ENCODE measurements at regions not wholly inside any gene's neighbourhood (a gene's known extent, or its start where the extent isn't known, plus 50 kb on each side); places are given as distances from the start of the nearest gene placed in this dataset.

DNA sequence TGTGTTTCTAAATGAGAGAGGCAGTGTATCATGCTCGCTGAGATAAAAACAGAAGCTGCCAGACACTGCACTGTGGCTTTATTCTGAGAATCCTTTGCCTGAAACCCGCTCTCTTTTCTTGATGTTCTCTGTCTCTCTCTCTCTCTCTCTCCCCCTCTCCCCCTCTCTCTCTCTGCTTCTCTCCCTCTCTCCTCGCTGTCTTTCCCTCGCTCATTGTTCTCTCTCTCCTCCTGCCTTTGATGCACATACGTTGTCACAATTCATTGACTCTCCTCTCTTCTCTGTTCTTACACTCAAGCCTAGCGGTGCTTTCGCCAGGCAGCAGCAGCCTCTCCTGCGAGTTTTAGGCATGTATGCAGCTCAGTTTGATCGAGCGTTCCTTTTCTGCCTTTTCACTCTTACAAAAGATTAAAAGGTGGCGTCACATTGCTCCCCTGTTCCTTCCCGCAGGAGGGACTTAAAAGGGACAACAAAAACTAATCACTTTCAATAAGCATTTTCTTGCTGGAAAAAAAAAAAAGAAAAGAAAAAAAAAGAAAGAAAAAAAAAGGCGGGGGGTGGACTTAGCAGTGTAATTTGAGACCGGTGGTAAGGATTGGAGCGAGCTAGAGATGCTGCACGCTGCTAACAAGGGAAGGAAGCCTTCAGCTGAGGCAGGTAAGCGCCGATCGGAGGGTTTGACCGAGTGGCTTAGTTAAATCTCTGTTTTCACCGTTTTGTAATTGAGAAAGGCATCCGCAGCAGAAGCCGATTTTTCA, 717.9 kb upstream of the WWC1 start:
- no peaks in the 10 kb centered on the region for H3K36me3 ChIP-seq (replicated peaks in 1 of 2; ENCODE audit: insufficient read depth in 1 of 2, low read depth in 2 of 2)
- H3K4me3 ChIP-seq = peak overlapping the region in 1 of 2 donors; percentile 15
- 1% methylated on average over 23 of the region's 23 CpGs for WGBS, 2 donors
- peak in 2 of 4 donors; percentile 30 to 31 for DNase-seq
- H3K27ac ChIP-seq = no peak overlapping the region
- no peaks in the 10 kb centered on the region for H3K9me3 ChIP-seq
- peaks cover 0 to 20% of the 10 kb centered on the region in 2 donors for H3K27me3 ChIP-seq
- intact Hi-C loops (cut with DNase I) = no loop called here
- peaks cover 12% of the 10 kb centered on the region for H3K4me1 ChIP-seq
- peak; percentile 56 for ATAC-seq
- TF ChIP-seq, protein P1, sequence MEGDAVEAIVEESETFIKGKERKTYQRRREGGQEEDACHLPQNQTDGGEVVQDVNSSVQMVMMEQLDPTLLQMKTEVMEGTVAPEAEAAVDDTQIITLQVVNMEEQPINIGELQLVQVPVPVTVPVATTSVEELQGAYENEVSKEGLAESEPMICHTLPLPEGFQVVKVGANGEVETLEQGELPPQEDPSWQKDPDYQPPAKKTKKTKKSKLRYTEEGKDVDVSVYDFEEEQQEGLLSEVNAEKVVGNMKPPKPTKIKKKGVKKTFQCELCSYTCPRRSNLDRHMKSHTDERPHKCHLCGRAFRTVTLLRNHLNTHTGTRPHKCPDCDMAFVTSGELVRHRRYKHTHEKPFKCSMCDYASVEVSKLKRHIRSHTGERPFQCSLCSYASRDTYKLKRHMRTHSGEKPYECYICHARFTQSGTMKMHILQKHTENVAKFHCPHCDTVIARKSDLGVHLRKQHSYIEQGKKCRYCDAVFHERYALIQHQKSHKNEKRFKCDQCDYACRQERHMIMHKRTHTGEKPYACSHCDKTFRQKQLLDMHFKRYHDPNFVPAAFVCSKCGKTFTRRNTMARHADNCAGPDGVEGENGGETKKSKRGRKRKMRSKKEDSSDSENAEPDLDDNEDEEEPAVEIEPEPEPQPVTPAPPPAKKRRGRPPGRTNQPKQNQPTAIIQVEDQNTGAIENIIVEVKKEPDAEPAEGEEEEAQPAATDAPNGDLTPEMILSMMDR (IDR thresholded peaks at IDR 0.05) = no peak

DNA sequence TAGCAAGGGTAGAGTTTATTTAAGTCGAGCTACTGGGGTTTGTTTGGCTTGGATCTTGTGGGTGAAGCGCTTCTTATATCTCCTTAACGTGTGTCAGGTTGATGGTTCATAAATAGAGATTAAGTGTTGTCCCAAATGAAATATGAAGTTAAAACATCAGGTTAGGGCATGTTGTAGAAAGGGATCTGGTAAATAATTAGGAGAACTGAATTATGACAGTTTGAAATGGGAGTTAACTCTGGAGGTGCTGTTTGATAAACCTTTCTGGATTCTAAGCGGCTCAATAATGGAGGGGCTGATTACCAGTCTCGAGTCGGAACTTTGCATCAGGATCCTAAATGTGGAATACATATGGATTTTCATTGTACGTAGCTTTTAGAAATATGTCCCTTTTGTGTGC, 717.0 kb upstream of the WWC1 start:
- intact Hi-C loops (cut with DNase I) = no loop called here
- 14 to 24% methylated on average over 7 of the region's 7 CpGs for WGBS, 2 donors
- TF ChIP-seq, protein P1 (IDR thresholded peaks at IDR 0.05) = no peak
- no peak for TF ChIP-seq POLR2A (IDR thresholded peaks at IDR 0.05)
- no peak for ATAC-seq
- no peak for DNase-seq
- H3K9me3 ChIP-seq = no peaks in the 10 kb centered on the region
- H3K36me3 ChIP-seq (replicated peaks in 1 of 2; ENCODE audit: insufficient read depth in 1 of 2, low read depth in 2 of 2) = no peaks in the 10 kb centered on the region
- H3K27ac ChIP-seq = no peak overlapping the region
- peaks cover 0 to 20% of the 10 kb centered on the region in 2 donors for H3K27me3 ChIP-seq
- peaks cover 12% of the 10 kb centered on the region for H3K4me1 ChIP-seq
- H3K4me3 ChIP-seq = no peak overlapping the region

DNA sequence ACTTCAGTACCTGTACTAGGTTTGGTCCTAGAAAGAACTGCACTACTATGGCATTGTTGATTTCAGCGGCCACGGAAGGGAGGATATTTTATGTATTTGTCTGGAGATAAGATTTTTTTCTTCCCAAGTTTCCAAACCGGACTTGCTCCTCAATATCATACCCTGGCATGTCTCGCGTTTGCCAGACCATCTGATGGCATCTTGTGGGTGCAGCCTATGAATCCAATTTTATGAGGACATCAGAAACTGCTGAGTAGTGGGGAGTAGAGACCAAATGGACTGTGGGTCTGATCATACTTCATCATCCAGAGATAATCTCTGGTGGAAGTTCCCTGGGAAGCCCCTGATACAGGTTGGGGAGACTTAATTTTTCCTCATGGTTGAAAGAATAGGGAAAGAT, 716.1 kb upstream of the WWC1 start:
- Histone ChIP-seq H3K36me3 (replicated peaks in 1 of 2; ENCODE audit: insufficient read depth in 1 of 2, low read depth in 2 of 2) (no peaks in the 10 kb centered on the region), H3K27ac (no peak overlapping the region), H3K4me3 (no peak overlapping the region), H3K9me3 (no peaks in the 10 kb centered on the region), H3K27me3 (peaks cover 0 to 20% of the 10 kb centered on the region in 2 donors), H3K4me1 (peaks cover 12% of the 10 kb centered on the region)
- DNase-seq = no peak
- WGBS, 2 donors = 55 to 63% methylated on average over 5 of the region's 5 CpGs
- ATAC-seq = no peak
- no peak for TF ChIP-seq POLR2A (IDR thresholded peaks at IDR 0.05)
- TF ChIP-seq, protein P1 (IDR thresholded peaks at IDR 0.05) = no peak
- intact Hi-C loops (cut with DNase I) = no loop called here

DNA sequence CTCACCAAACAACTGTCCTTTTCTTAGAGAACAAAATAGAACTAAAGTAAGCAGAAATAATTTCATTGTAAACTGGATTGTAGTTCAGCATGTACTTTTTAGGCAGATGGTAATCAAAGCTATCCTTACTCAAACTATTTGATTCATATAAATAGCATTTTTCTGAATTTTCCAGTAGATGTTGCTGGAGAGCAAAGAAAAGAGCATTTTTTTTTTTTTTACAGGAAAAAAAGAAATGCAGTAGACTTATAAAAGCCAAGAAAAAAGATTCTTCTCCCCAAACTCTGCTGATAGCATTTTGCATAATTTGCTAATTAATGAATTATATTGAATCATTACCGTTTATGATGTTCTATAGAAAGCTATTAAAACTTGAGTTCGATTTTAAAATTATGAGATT, 715.3 kb upstream of the WWC1 start:
- no peak overlapping the region for H3K27ac ChIP-seq

More for the DNA sequence above, 715.3 kb upstream of the WWC1 start:
- Histone ChIP-seq H3K4me3 (no peak overlapping the region), H3K4me1 (peaks cover 12% of the 10 kb centered on the region), H3K36me3 (replicated peaks in 1 of 2; ENCODE audit: insufficient read depth in 1 of 2, low read depth in 2 of 2) (no peaks in the 10 kb centered on the region), H3K27me3 (peaks cover 0 to 20% of the 10 kb centered on the region in 2 donors), H3K9me3 (no peaks in the 10 kb centered on the region)
- WGBS, 2 donors = 66 to 70% methylated on average over 2 of the region's 2 CpGs
- DNase-seq (no peak), ATAC-seq (no peak)
- intact Hi-C loops (cut with DNase I) = no loop called here
- TF ChIP-seq POLR2A (IDR thresholded peaks at IDR 0.05) = no peak
- TF ChIP-seq, protein P1 (IDR thresholded peaks at IDR 0.05) = no peak
